Osteocyte (in vitro differentiated cells): ENCODE measurements at regions not wholly inside any gene's neighbourhood (a gene's known extent, or its start where the extent isn't known, plus 50 kb on each side); places are given as distances from the start of the nearest gene placed in this dataset.
A peak's percentile ranks its signal among the peaks of the same experiment; 100 is the strongest.

Experiments used
- DNase-seq: peaks from one replicate; pipeline ENCODE4 v3.0.0; 2021; ENCODE audit warnings: mixed read lengths; ENCODE audit not compliant: unreplicated experiment; ENCODE audit errors: extremely low spot score
- H3K27ac Mint-ChIP-seq: one replicate; pipeline ENCODE4 v1.8.0; 2021; ENCODE audit warnings: mild to moderate bottlenecking, mixed read lengths; ENCODE audit not compliant: unreplicated experiment
- H3K27me3 Mint-ChIP-seq: one replicate; pipeline ENCODE4 v1.8.0; 2021; ENCODE audit warnings: mixed read lengths; ENCODE audit not compliant: unreplicated experiment
- H3K36me3 Mint-ChIP-seq: one replicate; pipeline ENCODE4 v1.8.0; 2021; ENCODE audit warnings: mixed read lengths; ENCODE audit not compliant: unreplicated experiment
- H3K4me1 Mint-ChIP-seq: one replicate; pipeline ENCODE4 v1.8.0; 2021; ENCODE audit warnings: mixed read lengths; ENCODE audit not compliant: unreplicated experiment
- H3K4me3 Mint-ChIP-seq: one replicate; pipeline ENCODE4 v1.8.0; 2021; ENCODE audit warnings: mild to moderate bottlenecking, moderate library complexity, mixed read lengths; ENCODE audit not compliant: unreplicated experiment
- H3K9me3 Mint-ChIP-seq: one replicate; pipeline ENCODE4 v1.8.0; 2021; ENCODE audit warnings: mixed read lengths; ENCODE audit not compliant: unreplicated experiment
- CTCF ChIP-seq: fragments of 200-600 bp; sonication (generic); IDR thresholded peaks from 2 replicates; pipeline ENCODE4 v1.5.0; 2021; ENCODE audit warnings: antibody characterized with exemption, mild to moderate bottlenecking, moderate library complexity

- no peak for TF ChIP-seq CTCF
- peaks cover 60% of the 10 kb centered on the region for H3K4me1 Mint-ChIP-seq
- H3K36me3 Mint-ChIP-seq = peaks cover 8% of the 10 kb centered on the region
- H3K27ac Mint-ChIP-seq = peak overlapping the region; percentile 92
- peak overlapping the region; percentile 49 for H3K4me3 Mint-ChIP-seq
- H3K9me3 Mint-ChIP-seq = no peaks in the 10 kb centered on the region
- H3K27me3 Mint-ChIP-seq = no peaks in the 10 kb centered on the region
- DNase-seq = no peak
Observed at GRCh38 chr1:238465449-238465848, 574.7 kb upstream of the ZP4 start.

DNA sequence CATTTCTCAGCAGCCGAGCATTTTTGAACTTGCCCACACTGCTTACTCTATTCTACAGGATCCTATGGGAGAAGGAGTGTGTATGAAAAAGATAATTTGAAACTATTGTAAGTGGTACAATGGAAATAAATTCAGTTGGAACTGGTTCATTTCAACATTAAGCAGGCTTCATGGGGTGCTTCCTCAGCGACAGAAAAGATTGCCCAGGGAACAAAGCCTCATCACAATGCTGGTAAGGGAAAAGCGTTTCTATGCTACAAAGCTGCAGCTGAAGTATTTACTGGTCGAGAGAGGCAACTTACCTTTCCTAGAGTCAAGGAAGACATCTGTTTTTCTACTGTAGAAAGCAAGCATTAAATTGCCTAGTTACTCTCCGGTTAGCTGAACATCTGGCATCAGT is 568.2 kb upstream of the ZP4 start:
- H3K9me3 Mint-ChIP-seq = no peaks in the 10 kb centered on the region
- no peak overlapping the region for H3K4me3 Mint-ChIP-seq
- H3K4me1 Mint-ChIP-seq = peaks cover 9% of the 10 kb centered on the region
- H3K27me3 Mint-ChIP-seq = no peaks in the 10 kb centered on the region
- TF ChIP-seq CTCF = no peak
- H3K36me3 Mint-ChIP-seq = peaks cover 12% of the 10 kb centered on the region
- H3K27ac Mint-ChIP-seq = no peak overlapping the region
- no peak for DNase-seq

GRCh38 chr1:238457610-238458009 is 566.9 kb upstream of the ZP4 start:
- Mint-ChIP-seq H3K9me3 (no peaks in the 10 kb centered on the region), H3K27ac (no peak overlapping the region), H3K27me3 (no peaks in the 10 kb centered on the region), H3K4me3 (no peak overlapping the region), H3K4me1 (peaks cover 9% of the 10 kb centered on the region), H3K36me3 (peaks cover 11% of the 10 kb centered on the region)
- TF ChIP-seq CTCF = no peak
- DNase-seq = no peak

DNA sequence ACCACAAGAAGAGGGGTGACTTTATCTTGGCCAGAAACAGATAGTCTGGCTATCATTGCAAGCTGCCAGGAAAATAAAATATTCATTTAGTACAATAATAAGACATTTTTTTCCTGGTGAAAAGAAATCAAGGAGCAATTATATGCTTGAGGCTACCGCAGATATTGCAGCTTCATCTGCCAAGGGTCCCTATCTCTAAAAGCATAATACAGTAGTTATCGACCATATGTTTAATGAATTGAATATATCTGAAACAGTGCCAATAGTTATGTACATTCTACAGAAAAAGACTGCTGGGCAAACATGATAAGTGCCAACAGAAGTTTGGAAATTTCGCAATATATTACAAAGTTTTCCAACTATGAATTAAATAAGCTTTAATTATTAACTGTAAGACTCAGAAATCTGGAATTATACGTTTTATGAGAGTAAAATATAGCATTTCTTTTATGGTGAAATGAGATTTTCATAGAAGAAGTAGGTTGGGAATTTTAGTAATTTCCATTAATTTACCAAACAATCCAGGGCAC is 561.1 kb upstream of the ZP4 start:
- H3K9me3 Mint-ChIP-seq = no peaks in the 10 kb centered on the region
- H3K27ac Mint-ChIP-seq = no peak overlapping the region
- H3K4me3 Mint-ChIP-seq = no peak overlapping the region
- no peak for DNase-seq
- H3K27me3 Mint-ChIP-seq = no peaks in the 10 kb centered on the region
- no peak for TF ChIP-seq CTCF
- H3K36me3 Mint-ChIP-seq = peaks cover 3% of the 10 kb centered on the region
- peaks cover 6% of the 10 kb centered on the region for H3K4me1 Mint-ChIP-seq

DNA sequence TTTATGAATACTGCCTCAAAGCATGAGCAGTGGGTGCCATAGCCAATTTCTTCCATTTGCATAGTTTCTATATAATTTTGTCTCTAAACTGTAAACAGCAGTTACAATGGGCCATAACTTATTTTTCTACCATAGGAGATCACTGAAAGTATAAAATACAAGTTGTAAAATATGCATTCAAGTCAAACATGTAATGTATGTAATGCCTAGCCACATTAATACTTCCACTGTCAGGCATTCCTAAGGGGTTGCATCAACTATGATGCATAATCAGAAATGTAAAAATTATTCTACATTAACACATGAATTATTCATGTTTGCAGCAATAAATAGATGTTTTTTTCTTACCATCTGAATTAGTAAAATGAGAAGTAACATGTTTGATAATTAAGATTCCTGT is 560.3 kb upstream of the ZP4 start:
- Mint-ChIP-seq H3K27ac (no peak overlapping the region), H3K9me3 (no peaks in the 10 kb centered on the region), H3K36me3 (peaks cover 3% of the 10 kb centered on the region), H3K4me1 (peaks cover 6% of the 10 kb centered on the region), H3K27me3 (no peaks in the 10 kb centered on the region), H3K4me3 (no peak overlapping the region)
- TF ChIP-seq CTCF = no peak
- DNase-seq = no peak
